GM23338 (cell line): ENCODE measurements at regions not wholly inside any gene's neighbourhood (a gene's known extent, or its start where the extent isn't known, plus 50 kb on each side); places are given as distances from the start of the nearest gene placed in this dataset.

Source experiments
- ATAC-seq: fragments of 200-7000 bp; cut with Tn5 transposase; 3 replicates; pipeline ENCODE4 v1.9.1; 2020
- DNase-seq: peaks from one replicate; pipeline ENCODE4 v3.0.0-alpha.2; 2015; ENCODE audit warnings: low spot score
- H2AFZ ChIP-seq: fragments of 200-600 bp; sonication (generic); 2 replicates; pipeline ENCODE4 v1.8.0; 2016; ENCODE audit warnings: antibody characterized with exemption, mild to moderate bottlenecking, moderate library complexity
- H3F3A ChIP-seq: fragments of 200-600 bp; sonication (generic); replicated peaks from 2 replicates; pipeline ENCODE4 v1.8.0; 2017; ENCODE audit warnings: antibody characterized with exemption, mixed run types, low read depth
- H3K27ac ChIP-seq: fragments of 200-600 bp; sonication (generic); 2 replicates; pipeline ENCODE4 v1.6.1; 2016; ENCODE audit warnings: low read depth
- H3K27me3 ChIP-seq: fragments of 200-600 bp; sonication (generic); 2 replicates; pipeline ENCODE4 v1.8.0; 2016; ENCODE audit warnings: mild to moderate bottlenecking, mixed run types, moderate library complexity; ENCODE audit not compliant: insufficient read depth
- H3K36me3 ChIP-seq: fragments of 200-600 bp; sonication (generic); 2 replicates; pipeline ENCODE4 v1.8.0; 2016; ENCODE audit warnings: mild to moderate bottlenecking; ENCODE audit not compliant: insufficient read depth
- H3K4me1 ChIP-seq: fragments of 200-600 bp; sonication (generic); 2 replicates; pipeline ENCODE4 v1.8.0; 2016; ENCODE audit warnings: mild to moderate bottlenecking, moderate library complexity; ENCODE audit not compliant: insufficient read depth
- H3K4me2 ChIP-seq: fragments of 200-600 bp; sonication (generic); 2 replicates; pipeline ENCODE4 v1.7.1; 2017; ENCODE audit warnings: mixed run types
- H3K4me3 ChIP-seq: fragments of 200-600 bp; sonication (generic); 2 replicates; pipeline ENCODE4 v1.6.1; 2016; ENCODE audit warnings: mixed run types
- H3K79me2 ChIP-seq: fragments of 200-600 bp; sonication (generic); replicated peaks from 2 replicates; pipeline ENCODE4 v1.8.0; 2017; ENCODE audit warnings: mild to moderate bottlenecking; ENCODE audit not compliant: insufficient read depth
- H3K9me2 ChIP-seq: fragments of 200-600 bp; sonication (generic); 2 replicates; pipeline ENCODE4 v1.8.0; 2017; ENCODE audit not compliant: insufficient read depth
- H4K20me1 ChIP-seq: fragments of 200-600 bp; sonication (generic); replicated peaks from 2 replicates; pipeline ENCODE4 v1.8.0; 2017; ENCODE audit warnings: mild to moderate bottlenecking; ENCODE audit not compliant: insufficient read depth
- H3K27ac Mint-ChIP-seq: 2 replicates; pipeline ENCODE4 v1.8.0; 2020; ENCODE audit warnings: inconsistent platforms, mild to moderate bottlenecking, moderate library complexity, mixed read lengths
- H3K27me3 Mint-ChIP-seq: 3 replicates; pipeline ENCODE4 v1.8.0; 2022; ENCODE audit warnings: low read depth, mild to moderate bottlenecking, moderate library complexity, mixed read lengths, inconsistent platforms; ENCODE audit not compliant: insufficient read depth, poor library complexity
- H3K36me3 Mint-ChIP-seq: 3 replicates; pipeline ENCODE4 v1.8.0; 2021; ENCODE audit warnings: low read depth, mild to moderate bottlenecking, inconsistent platforms, moderate library complexity, mixed read lengths
- H3K4me1 Mint-ChIP-seq: 3 replicates; pipeline ENCODE4 v1.8.0; 2020; ENCODE audit warnings: mild to moderate bottlenecking, inconsistent platforms, mixed read lengths
- H3K4me3 Mint-ChIP-seq: 3 replicates; pipeline ENCODE4 v1.8.0; 2021; ENCODE audit warnings: moderate library complexity, mild to moderate bottlenecking, inconsistent platforms, mixed read lengths
- H3K9me3 Mint-ChIP-seq: 3 replicates; pipeline ENCODE4 v1.8.0; 2020; ENCODE audit warnings: moderate library complexity, mild to moderate bottlenecking, inconsistent platforms, mixed read lengths
- CREB1 ChIP-seq: fragments of 250-450 bp; sonication (Bioruptor Pico); IDR thresholded peaks from 2 replicates; pipeline ENCODE4 v1.5.0; 2020; ENCODE audit warnings: low read depth, mild to moderate bottlenecking, moderate library complexity
- CTCF ChIP-seq, 2 experiments: fragments of 200-600 bp in 1 of 2; sonication (generic) in 1 of 2; conservative IDR thresholded peaks; 2 replicates each; pipeline versions ENCODE4 v1.5.1 to v1.6.1; 2016 to 2017; ENCODE audit warnings: antibody characterized with exemption in 2 of 2, low read depth in 2 of 2, mild to moderate bottlenecking in 2 of 2, moderate library complexity in 1 of 2
- EZH2 ChIP-seq: fragments of 200-600 bp; sonication (generic); IDR thresholded peaks from one replicate; pipeline ENCODE4 v1.8.0; 2017; ENCODE audit warnings: antibody characterized with exemption, mild to moderate bottlenecking, low read depth; ENCODE audit not compliant: unreplicated experiment
- EZH2phosphoT487 ChIP-seq: fragments of 200-600 bp; sonication (generic); IDR thresholded peaks from one replicate; pipeline ENCODE4 v1.8.1; 2018; ENCODE audit warnings: antibody characterized with exemption; ENCODE audit not compliant: unreplicated experiment
- JUNB ChIP-seq: IDR thresholded peaks from one replicate; pipeline ENCODE4 v1.6.1; 2016; ENCODE audit warnings: antibody characterized with exemption; ENCODE audit not compliant: unreplicated experiment
- NANOG ChIP-seq: IDR thresholded peaks from 2 replicates; pipeline ENCODE4 v1.6.1; 2016; ENCODE audit warnings: antibody characterized with exemption, borderline replicate concordance
- POLR2AphosphoS5 ChIP-seq: IDR thresholded peaks from 2 replicates; pipeline ENCODE4 v1.6.1; 2016; ENCODE audit warnings: antibody characterized with exemption, low read depth
- STAT1 ChIP-seq: IDR thresholded peaks from one replicate; pipeline ENCODE4 v1.6.1; 2016; ENCODE audit warnings: antibody characterized with exemption; ENCODE audit not compliant: unreplicated experiment
- ZNF114 ChIP-seq: fragments of 250-450 bp; sonication (Bioruptor Pico); IDR thresholded peaks from 2 replicates; pipeline ENCODE4 v1.5.0; 2020; ENCODE audit warnings: mild to moderate bottlenecking, moderate library complexity
- ZNF331 ChIP-seq: fragments of 250-450 bp; sonication (Bioruptor Pico); IDR thresholded peaks from 2 replicates; pipeline ENCODE4 v1.5.0; 2020; ENCODE audit warnings: low read depth, mild to moderate bottlenecking, moderate library complexity
- TF ChIP-seq, protein P1 (sequence below): fragments of 250-450 bp; sonication (Bioruptor Pico); IDR thresholded peaks from 2 replicates; pipeline ENCODE4 v1.5.0; 2020; ENCODE audit warnings: mild to moderate bottlenecking, moderate library complexity
- TF ChIP-seq, protein P2 (sequence below): IDR thresholded peaks from 2 replicates; pipeline ENCODE4 v1.6.1; 2016; ENCODE audit warnings: antibody characterized with exemption

DNA sequence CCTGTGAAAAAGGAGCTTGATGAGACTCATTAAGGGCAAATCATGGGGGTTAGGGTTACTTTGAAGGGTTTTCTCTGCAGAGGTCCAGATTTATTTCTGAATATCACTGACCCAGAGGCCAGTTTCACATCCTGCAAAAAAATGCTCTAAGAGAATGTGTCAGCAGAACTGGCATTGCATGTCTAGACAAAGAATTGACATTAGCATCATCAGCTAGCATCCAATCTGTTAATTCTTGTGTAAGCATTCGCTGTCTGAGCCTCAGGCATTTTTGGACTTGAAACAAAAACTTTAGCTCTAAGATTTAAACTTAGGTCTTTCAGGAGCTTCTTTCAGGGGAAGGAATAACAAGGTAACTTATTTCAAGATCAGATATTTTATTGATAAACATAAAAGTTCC, 187.9 kb upstream of the ELL2 start (continued):
- TF ChIP-seq, protein P1, sequence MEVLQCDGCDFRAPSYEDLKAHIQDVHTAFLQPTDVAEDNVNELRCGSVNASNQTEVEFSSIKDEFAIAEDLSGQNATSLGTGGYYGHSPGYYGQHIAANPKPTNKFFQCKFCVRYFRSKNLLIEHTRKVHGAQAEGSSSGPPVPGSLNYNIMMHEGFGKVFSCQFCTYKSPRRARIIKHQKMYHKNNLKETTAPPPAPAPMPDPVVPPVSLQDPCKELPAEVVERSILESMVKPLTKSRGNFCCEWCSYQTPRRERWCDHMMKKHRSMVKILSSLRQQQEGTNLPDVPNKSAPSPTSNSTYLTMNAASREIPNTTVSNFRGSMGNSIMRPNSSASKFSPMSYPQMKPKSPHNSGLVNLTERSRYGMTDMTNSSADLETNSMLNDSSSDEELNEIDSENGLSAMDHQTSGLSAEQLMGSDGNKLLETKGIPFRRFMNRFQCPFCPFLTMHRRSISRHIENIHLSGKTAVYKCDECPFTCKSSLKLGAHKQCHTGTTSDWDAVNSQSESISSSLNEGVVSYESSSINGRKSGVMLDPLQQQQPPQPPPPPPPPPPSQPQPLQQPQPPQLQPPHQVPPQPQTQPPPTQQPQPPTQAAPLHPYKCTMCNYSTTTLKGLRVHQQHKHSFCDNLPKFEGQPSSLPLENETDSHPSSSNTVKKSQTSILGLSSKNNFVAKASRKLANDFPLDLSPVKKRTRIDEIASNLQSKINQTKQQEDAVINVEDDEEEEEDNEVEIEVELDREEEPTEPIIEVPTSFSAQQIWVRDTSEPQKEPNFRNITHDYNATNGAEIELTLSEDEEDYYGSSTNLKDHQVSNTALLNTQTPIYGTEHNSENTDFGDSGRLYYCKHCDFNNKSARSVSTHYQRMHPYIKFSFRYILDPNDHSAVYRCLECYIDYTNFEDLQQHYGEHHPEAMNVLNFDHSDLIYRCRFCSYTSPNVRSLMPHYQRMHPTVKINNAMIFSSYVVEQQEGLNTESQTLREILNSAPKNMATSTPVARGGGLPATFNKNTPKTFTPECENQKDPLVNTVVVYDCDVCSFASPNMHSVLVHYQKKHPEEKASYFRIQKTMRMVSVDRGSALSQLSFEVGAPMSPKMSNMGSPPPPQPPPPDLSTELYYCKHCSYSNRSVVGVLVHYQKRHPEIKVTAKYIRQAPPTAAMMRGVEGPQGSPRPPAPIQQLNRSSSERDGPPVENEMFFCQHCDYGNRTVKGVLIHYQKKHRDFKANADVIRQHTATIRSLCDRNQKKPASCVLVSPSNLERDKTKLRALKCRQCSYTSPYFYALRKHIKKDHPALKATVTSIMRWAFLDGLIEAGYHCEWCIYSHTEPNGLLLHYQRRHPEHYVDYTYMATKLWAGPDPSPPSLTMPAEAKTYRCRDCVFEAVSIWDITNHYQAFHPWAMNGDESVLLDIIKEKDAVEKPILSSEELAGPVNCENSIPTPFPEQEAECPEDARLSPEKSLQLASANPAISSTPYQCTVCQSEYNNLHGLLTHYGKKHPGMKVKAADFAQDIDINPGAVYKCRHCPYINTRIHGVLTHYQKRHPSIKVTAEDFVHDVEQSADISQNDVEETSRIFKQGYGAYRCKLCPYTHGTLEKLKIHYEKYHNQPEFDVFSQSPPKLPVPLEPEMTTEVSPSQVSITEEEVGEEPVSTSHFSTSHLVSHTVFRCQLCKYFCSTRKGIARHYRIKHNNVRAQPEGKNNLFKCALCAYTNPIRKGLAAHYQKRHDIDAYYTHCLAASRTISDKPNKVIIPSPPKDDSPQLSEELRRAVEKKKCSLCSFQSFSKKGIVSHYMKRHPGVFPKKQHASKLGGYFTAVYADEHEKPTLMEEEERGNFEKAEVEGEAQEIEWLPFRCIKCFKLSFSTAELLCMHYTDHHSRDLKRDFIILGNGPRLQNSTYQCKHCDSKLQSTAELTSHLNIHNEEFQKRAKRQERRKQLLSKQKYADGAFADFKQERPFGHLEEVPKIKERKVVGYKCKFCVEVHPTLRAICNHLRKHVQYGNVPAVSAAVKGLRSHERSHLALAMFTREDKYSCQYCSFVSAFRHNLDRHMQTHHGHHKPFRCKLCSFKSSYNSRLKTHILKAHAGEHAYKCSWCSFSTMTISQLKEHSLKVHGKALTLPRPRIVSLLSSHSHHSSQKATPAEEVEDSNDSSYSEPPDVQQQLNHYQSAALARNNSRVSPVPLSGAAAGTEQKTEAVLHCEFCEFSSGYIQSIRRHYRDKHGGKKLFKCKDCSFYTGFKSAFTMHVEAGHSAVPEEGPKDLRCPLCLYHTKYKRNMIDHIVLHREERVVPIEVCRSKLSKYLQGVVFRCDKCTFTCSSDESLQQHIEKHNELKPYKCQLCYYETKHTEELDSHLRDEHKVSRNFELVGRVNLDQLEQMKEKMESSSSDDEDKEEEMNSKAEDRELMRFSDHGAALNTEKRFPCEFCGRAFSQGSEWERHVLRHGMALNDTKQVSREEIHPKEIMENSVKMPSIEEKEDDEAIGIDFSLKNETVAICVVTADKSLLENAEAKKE (CRISPR knock-in tag) = no peak
- TF ChIP-seq EZH2 (no peak), EZH2phosphoT487 (no peak), CTCF (conservative IDR thresholded peaks at IDR 0.05; ENCODE audit: low read depth in 2 of 2) (no peak)

GRCh38 chr5:96149021-96149420, 187.4 kb upstream of the ELL2 start:
- Mint-ChIP-seq H3K4me1 (peaks cover 35% of the 10 kb centered on the region), H3K4me3 (no peak overlapping the region), H3K36me3 (no peaks in the 10 kb centered on the region), H3K9me3 (no peaks in the 10 kb centered on the region), H3K27ac (no peak overlapping the region), H3K27me3 (peaks cover 1% of the 10 kb centered on the region)
- Histone ChIP-seq H3K4me1 (peaks cover 16% of the 10 kb centered on the region), H2AFZ (no peak overlapping the region), H3K4me2 (no peak overlapping the region), H3F3A (no peaks in the 10 kb centered on the region), H3K4me3 (no peak overlapping the region), H3K27ac (no peak overlapping the region), H3K36me3 (no peaks in the 10 kb centered on the region), H3K27me3 (no peaks in the 10 kb centered on the region), H3K79me2 (no peaks in the 10 kb centered on the region), H4K20me1 (no peaks in the 10 kb centered on the region), H3K9me2 (no peaks in the 10 kb centered on the region)
- ATAC-seq = no peak
- no peak for DNase-seq
- no peak for TF ChIP-seq JUNB
- no peak for TF ChIP-seq STAT1
- TF ChIP-seq CREB1 = no peak
- no peak for TF ChIP-seq NANOG
- no peak for TF ChIP-seq EZH2phosphoT487
- TF ChIP-seq CTCF (conservative IDR thresholded peaks at IDR 0.05; ENCODE audit: low read depth in 2 of 2) = no peak
- TF ChIP-seq ZNF331 (CRISPR knock-in tag) = no peak
- TF ChIP-seq ZNF114 = no peak
- no peak for TF ChIP-seq EZH2
- no peak for TF ChIP-seq POLR2AphosphoS5
- TF ChIP-seq, protein P2, sequence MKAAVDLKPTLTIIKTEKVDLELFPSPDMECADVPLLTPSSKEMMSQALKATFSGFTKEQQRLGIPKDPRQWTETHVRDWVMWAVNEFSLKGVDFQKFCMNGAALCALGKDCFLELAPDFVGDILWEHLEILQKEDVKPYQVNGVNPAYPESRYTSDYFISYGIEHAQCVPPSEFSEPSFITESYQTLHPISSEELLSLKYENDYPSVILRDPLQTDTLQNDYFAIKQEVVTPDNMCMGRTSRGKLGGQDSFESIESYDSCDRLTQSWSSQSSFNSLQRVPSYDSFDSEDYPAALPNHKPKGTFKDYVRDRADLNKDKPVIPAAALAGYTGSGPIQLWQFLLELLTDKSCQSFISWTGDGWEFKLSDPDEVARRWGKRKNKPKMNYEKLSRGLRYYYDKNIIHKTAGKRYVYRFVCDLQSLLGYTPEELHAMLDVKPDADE = no peak
